Sigmoid colon (tissue), 4 donors: ENCODE measurements at regions not wholly inside any gene's neighbourhood (a gene's known extent, or its start where the extent isn't known, plus 50 kb on each side); places are given as distances from the start of the nearest gene placed in this dataset.

ENCODE experiments used
- EP300 ChIP-seq, 4 donors: sonication (generic); formaldehyde crosslinking; IDR thresholded peaks; one replicate each; pipeline ENCODE4 v1.6.1; 2017; ENCODE audit warnings: antibody characterized with exemption in 4 of 4
- POLR2A ChIP-seq, 2 donors: fragments of 450-650 bp; IDR thresholded peaks; one replicate each; pipeline ENCODE4 v1.6.1; 2016; ENCODE audit warnings: antibody characterized with exemption in 2 of 2, mild to moderate bottlenecking in 2 of 2, moderate library complexity in 2 of 2
- TF ChIP-seq, protein P1 (sequence below), 4 experiments: fragments of 450-650 bp in 3 of 4; fragments of 200-600 bp in 1 of 4; IDR thresholded peaks; one replicate each; pipeline ENCODE4 v1.5.1; 2016 to 2019; ENCODE audit warnings: antibody characterized with exemption in 4 of 4, mild to moderate bottlenecking in 3 of 4, moderate library complexity in 2 of 4

- TF ChIP-seq EP300 (IDR thresholded peaks at IDR 0.05): no peak
- TF ChIP-seq, protein P1, sequence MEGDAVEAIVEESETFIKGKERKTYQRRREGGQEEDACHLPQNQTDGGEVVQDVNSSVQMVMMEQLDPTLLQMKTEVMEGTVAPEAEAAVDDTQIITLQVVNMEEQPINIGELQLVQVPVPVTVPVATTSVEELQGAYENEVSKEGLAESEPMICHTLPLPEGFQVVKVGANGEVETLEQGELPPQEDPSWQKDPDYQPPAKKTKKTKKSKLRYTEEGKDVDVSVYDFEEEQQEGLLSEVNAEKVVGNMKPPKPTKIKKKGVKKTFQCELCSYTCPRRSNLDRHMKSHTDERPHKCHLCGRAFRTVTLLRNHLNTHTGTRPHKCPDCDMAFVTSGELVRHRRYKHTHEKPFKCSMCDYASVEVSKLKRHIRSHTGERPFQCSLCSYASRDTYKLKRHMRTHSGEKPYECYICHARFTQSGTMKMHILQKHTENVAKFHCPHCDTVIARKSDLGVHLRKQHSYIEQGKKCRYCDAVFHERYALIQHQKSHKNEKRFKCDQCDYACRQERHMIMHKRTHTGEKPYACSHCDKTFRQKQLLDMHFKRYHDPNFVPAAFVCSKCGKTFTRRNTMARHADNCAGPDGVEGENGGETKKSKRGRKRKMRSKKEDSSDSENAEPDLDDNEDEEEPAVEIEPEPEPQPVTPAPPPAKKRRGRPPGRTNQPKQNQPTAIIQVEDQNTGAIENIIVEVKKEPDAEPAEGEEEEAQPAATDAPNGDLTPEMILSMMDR (IDR thresholded peaks at IDR 0.05): no peak
- TF ChIP-seq POLR2A (IDR thresholded peaks at IDR 0.05): no peak
These were observed 646.5 kb upstream of the EPHA7 start for GRCh38 chr6:94065707-94066337.
